Mucosa of descending colon (tissue), 3 donors: ENCODE measurements at regions not wholly inside any gene's neighbourhood (a gene's known extent, or its start where the extent isn't known, plus 50 kb on each side); places are given as distances from the start of the nearest gene placed in this dataset.

Experiments used
- ATAC-seq: fragments of 200-7000 bp; cut with Tn5 transposase; one replicate; pipeline ENCODE4 v1.9.1; 2020; ENCODE audit warnings: mild to moderate bottlenecking, moderate library complexity
- DNase-seq, 3 donors: peaks; one replicate each; pipeline ENCODE4 v3.0.0-alpha.2; 2020
- H3K36me3 ChIP-seq: fragments of 200-600 bp; one replicate; pipeline ENCODE4 v1.8.0; 2021; ENCODE audit warnings: low read depth, mild to moderate bottlenecking
- H3K4me1 ChIP-seq: fragments of 200-600 bp; one replicate; pipeline ENCODE4 v1.8.0; 2021; ENCODE audit warnings: low read depth, mild to moderate bottlenecking
- H3K4me3 ChIP-seq: fragments of 200-600 bp; one replicate; pipeline ENCODE4 v1.8.0; 2021; ENCODE audit warnings: mild to moderate bottlenecking
- H3K9me3 ChIP-seq: fragments of 200-600 bp; one replicate; pipeline ENCODE4 v1.8.0; 2021; ENCODE audit warnings: mild to moderate bottlenecking
- intact Hi-C, 2 donors: fragments of 100-400 bp; cut with DNase I in 1 of 2; cut with micrococcal nuclease in 1 of 2; formaldehyde crosslinking; loops; one replicate each; pipeline versions ENCODE4 v1.11.0 to v1.11.1; 2022; cut with DNase I, micrococcal nuclease
- TF ChIP-seq, protein P1 (sequence below): fragments of 200-600 bp; IDR thresholded peaks from one replicate; pipeline ENCODE4 v1.8.0; 2022; ENCODE audit warnings: antibody characterized with exemption, mild to moderate bottlenecking
- donor health status: DM: no; HTN: no; CAD: no; lungs with moderate emphysema.
- donor health status: DM: no; HTN: no; CAD: no.
- donor health status: DM: no; HTN: yes; CAD: no.

DNA sequence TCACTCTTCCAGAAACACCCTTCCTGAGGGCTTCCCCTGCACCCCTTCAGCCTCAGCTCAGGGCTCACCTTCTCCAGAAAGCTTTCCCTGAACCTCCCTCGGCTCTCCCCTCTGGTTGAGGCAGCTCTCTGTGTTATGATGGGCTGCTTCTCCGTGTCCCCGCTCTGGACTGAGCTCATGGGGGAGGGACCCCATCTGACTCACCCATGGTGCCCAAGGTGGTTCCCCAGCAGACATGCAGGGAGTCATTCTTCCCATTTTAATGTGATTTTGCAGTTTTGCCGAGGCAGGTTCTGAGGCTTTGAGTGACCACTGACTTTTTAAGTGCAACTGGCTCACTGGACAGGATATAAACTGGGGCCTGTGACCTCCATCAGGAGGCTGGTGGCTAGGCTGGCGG is 495.1 kb downstream of the TBC1D22A start:
- DNase-seq (no peak), ATAC-seq (no peak)
- intact Hi-C loops, result no loop called here
- no peaks in the 10 kb centered on the region for H3K4me1 ChIP-seq
- H3K36me3 ChIP-seq, result no peaks in the 10 kb centered on the region
- H3K9me3 ChIP-seq, result no peaks in the 10 kb centered on the region
- H3K4me3 ChIP-seq, result no peak overlapping the region
- TF ChIP-seq, protein P1, sequence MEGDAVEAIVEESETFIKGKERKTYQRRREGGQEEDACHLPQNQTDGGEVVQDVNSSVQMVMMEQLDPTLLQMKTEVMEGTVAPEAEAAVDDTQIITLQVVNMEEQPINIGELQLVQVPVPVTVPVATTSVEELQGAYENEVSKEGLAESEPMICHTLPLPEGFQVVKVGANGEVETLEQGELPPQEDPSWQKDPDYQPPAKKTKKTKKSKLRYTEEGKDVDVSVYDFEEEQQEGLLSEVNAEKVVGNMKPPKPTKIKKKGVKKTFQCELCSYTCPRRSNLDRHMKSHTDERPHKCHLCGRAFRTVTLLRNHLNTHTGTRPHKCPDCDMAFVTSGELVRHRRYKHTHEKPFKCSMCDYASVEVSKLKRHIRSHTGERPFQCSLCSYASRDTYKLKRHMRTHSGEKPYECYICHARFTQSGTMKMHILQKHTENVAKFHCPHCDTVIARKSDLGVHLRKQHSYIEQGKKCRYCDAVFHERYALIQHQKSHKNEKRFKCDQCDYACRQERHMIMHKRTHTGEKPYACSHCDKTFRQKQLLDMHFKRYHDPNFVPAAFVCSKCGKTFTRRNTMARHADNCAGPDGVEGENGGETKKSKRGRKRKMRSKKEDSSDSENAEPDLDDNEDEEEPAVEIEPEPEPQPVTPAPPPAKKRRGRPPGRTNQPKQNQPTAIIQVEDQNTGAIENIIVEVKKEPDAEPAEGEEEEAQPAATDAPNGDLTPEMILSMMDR, result no peak

DNA sequence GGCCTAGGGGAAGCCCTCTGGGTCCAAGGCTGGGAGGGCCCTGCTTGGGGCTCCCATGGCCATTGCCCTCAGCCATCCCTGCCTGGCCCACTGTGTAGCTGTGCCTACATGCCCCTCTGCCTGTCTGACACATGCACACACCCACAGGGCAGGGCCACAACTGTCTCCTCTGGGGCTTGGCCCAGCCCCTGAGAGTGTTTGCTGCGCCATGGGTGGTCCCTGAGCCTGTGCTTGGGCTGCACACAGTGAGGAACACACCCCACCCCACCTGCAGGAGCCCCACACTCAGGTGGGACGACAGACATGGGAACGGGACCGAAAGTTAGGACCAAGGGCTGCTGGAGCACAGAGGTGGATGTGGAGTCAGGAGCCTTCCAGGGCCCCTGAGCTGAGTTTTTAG is 489.5 kb downstream of the TBC1D22A start:
- TF ChIP-seq, protein P1, result no peak
- Histone ChIP-seq H3K4me3 (no peak overlapping the region), H3K4me1 (no peaks in the 10 kb centered on the region), H3K36me3 (no peaks in the 10 kb centered on the region), H3K9me3 (no peaks in the 10 kb centered on the region)
- ATAC-seq (no peak), DNase-seq (no peak)
- intact Hi-C loops, result no loop called here

DNA sequence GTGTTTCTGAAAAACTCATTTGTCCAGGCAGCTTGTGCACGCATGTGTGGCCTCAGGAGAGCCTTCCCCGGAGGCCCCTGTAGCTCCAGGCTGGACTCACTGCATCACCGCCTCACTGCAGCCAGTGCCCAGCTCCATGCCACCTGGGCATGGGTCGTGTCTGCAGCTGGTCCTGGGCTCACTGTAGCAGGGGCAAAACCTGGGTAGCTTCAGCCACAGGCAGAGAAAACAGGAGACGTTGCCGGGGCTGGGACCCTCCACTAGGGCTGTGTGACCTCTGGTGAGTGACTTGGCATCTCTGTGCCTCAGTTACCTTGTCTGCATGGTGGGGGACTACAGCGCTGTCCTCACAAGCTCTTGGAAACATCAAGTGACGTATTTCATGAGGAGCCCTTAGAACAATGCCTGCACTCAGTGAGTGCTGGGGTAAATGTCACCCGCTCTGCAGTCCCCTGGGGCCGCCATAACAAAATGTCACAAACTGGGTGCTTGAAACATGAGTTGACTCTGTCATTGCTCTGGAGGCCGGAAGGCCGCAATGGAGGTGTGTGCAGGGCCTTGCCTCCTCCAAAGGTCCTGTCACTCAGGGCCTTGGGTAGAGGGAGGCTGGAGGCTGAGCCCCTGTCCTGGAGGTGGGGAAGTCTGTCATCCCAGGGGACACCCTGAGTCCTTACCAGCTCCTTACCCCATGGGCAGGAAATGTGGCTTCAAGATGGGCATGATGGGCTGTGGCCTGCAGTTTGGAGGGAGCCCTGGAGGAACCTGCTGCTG is 488.7 kb downstream of the TBC1D22A start:
- Histone ChIP-seq H3K4me3 (no peak overlapping the region), H3K4me1 (no peaks in the 10 kb centered on the region), H3K9me3 (no peaks in the 10 kb centered on the region), H3K36me3 (no peaks in the 10 kb centered on the region)
- DNase-seq, result no peak
- TF ChIP-seq, protein P1, result no peak
- intact Hi-C loops, result no loop called here
- no peak for ATAC-seq

GRCh38 chr22:47249370-47249928 is 487.0 kb downstream of the TBC1D22A start:
- TF ChIP-seq, protein P1, result no peak
- ATAC-seq (no peak), DNase-seq (no peak)
- Histone ChIP-seq H3K9me3 (no peaks in the 10 kb centered on the region), H3K36me3 (no peaks in the 10 kb centered on the region), H3K4me1 (no peaks in the 10 kb centered on the region), H3K4me3 (no peak overlapping the region)
- intact Hi-C loops, result no loop called here

DNA sequence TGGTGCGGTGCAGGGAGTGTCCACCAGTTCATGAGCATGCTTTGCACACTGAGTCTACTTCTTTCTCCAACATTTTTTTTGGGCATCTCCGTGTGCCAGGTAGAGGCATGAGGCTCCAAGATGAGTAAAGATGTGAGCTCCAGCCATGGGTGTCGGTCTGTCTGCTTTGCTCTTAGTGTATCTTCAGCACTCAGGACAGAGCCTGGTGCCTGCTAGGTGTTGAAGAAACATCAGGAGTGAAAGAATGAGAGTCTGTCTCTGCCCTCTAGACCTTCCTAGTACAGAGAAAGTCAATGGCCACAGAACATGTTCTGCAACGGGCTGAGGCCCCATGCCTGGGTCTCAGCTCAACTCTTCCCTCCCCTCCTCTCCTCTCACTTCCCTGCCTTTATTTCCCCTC is 486.5 kb downstream of the TBC1D22A start:
- Histone ChIP-seq H3K9me3 (no peaks in the 10 kb centered on the region), H3K4me1 (no peaks in the 10 kb centered on the region), H3K4me3 (no peak overlapping the region), H3K36me3 (no peaks in the 10 kb centered on the region)
- intact Hi-C loops, result no loop called here
- TF ChIP-seq, protein P1, result no peak
- ATAC-seq, result no peak
- DNase-seq, result no peak
